LHCN-M2 (cell line): ENCODE measurements at regions not wholly inside any gene's neighbourhood (a gene's known extent, or its start where the extent isn't known, plus 50 kb on each side); places are given as distances from the start of the nearest gene placed in this dataset.
"Not testable (repeated sequence)": the region's sequence is repeated elsewhere in the genome, so short reads cannot be mapped to it uniquely, and the experiment has no call there.

Experiments used
- DNase-seq: peaks from one replicate; pipeline ENCODE4 v3.0.0-alpha.2; 2012; ENCODE audit warnings: low read depth

- no peak for DNase-seq
These were observed 83.2 kb upstream of the MAP3K1 start for GRCh38 chr5:56732121-56732520.

- not testable (repeated sequence) for DNase-seq
These were observed 83.9 kb upstream of the MAP3K1 start for GRCh38 chr5:56731473-56731872.

- DNase-seq, result no peak
These were observed 85.9 kb upstream of the MAP3K1 start for GRCh38 chr5:56729488-56729887.

- DNase-seq, result no peak
These were observed 89.5 kb upstream of the MAP3K1 start for GRCh38 chr5:56725711-56726411.

- DNase-seq, result not testable (repeated sequence)
These were observed 90.5 kb upstream of the MAP3K1 start for GRCh38 chr5:56724857-56725256.

- DNase-seq, result no peak
These were observed 93.0 kb upstream of the MAP3K1 start for GRCh38 chr5:56722317-56722716.

GRCh38 chr5:56717253-56717987, 97.9 kb upstream of the MAP3K1 start:
- no peak for DNase-seq

- DNase-seq, result no peak
These were observed 99.4 kb upstream of the MAP3K1 start for GRCh38 chr5:56715986-56716385.

GRCh38 chr5:56712895-56713591, 102.3 kb upstream of the MAP3K1 start:
- DNase-seq, result no peak

GRCh38 chr5:56710826-56711590, 104.3 kb upstream of the MAP3K1 start:
- peak; percentile 5 for DNase-seq

GRCh38 chr5:56706504-56706903, 108.8 kb upstream of the MAP3K1 start:
- DNase-seq, result no peak

GRCh38 chr5:56705217-56705616, 110.1 kb upstream of the MAP3K1 start:
- DNase-seq, result no peak

- DNase-seq, result no peak
These were observed 111.4 kb upstream of the MAP3K1 start for GRCh38 chr5:56703952-56704351.

GRCh38 chr5:56700711-56701110, 114.6 kb upstream of the MAP3K1 start:
- no peak for DNase-seq

- no peak for DNase-seq
These were observed 115.8 kb upstream of the MAP3K1 start for GRCh38 chr5:56699538-56699937.

GRCh38 chr5:56698463-56699381, 116.6 kb upstream of the MAP3K1 start:
- DNase-seq, result no peak

GRCh38 chr5:56696900-56697299, 118.4 kb upstream of the MAP3K1 start:
- no peak for DNase-seq

- no peak for DNase-seq
These were observed 122.1 kb upstream of the MAP3K1 start for GRCh38 chr5:56693220-56693579.

- no peak for DNase-seq
These were observed 122.8 kb upstream of the MAP3K1 start for GRCh38 chr5:56692359-56693219.

- DNase-seq, result no peak
These were observed 126.9 kb upstream of the MAP3K1 start for GRCh38 chr5:56688402-56688801.
